Mesothelial cell of epicardium (in vitro differentiated cells): ENCODE measurements at regions not wholly inside any gene's neighbourhood (a gene's known extent, or its start where the extent isn't known, plus 50 kb on each side); places are given as distances from the start of the nearest gene placed in this dataset.

ENCODE experiments used
- DNase-seq, 2 experiments: peaks; one replicate each; pipeline ENCODE4 v3.0.0; 2021; ENCODE audit warnings: low spot score in 2 of 2; ENCODE audit not compliant: unreplicated experiment in 2 of 2
- H3K27ac Mint-ChIP-seq: 2 replicates; pipeline ENCODE4 v1.8.0; 2021; ENCODE audit warnings: mixed read lengths
- H3K27me3 Mint-ChIP-seq: 2 replicates; pipeline ENCODE4 v1.8.0; 2021; ENCODE audit warnings: low read depth, mixed read lengths
- H3K36me3 Mint-ChIP-seq: 2 replicates; pipeline ENCODE4 v1.8.0; 2021; ENCODE audit warnings: mixed read lengths
- H3K4me1 Mint-ChIP-seq: 2 replicates; pipeline ENCODE4 v1.8.0; 2021; ENCODE audit warnings: mixed read lengths
- H3K4me3 Mint-ChIP-seq: 2 replicates; pipeline ENCODE4 v1.8.0; 2021; ENCODE audit warnings: mild to moderate bottlenecking, moderate library complexity, mixed read lengths
- H3K9me3 Mint-ChIP-seq: 2 replicates; pipeline ENCODE4 v1.8.0; 2021; ENCODE audit warnings: mixed read lengths
- TF ChIP-seq, protein P1 (sequence below): fragments of 200-600 bp; sonication (generic); IDR thresholded peaks from one replicate; pipeline ENCODE4 v1.5.0; 2021; ENCODE audit warnings: antibody characterized with exemption; ENCODE audit not compliant: unreplicated experiment

DNA sequence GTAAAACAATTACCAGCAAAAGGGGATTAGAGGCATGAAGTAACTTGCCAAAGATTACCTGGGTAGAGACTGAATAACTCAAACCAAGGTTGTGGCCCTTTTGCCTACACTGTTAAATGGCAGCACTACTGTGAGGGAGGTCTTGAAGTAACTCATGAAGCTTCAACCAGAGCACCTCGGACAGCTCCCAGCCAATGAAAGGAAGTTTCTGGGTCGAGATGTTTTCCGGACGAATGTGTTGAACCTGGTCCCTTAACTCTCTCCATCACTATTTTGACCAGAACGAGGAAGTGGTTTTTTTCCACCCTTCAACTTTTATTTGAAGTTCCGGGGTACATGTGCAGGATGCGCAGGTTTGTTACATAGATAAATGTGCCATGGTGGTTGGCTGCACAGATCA is 133.6 kb upstream of the PRKCQ start:
- Mint-ChIP-seq H3K9me3 (no peaks in the 10 kb centered on the region), H3K36me3 (no peaks in the 10 kb centered on the region), H3K27me3 (peaks cover 40% of the 10 kb centered on the region), H3K27ac (no peak overlapping the region), H3K4me3 (no peak overlapping the region), H3K4me1 (peaks cover 3% of the 10 kb centered on the region)
- no peak for DNase-seq
- TF ChIP-seq, protein P1, sequence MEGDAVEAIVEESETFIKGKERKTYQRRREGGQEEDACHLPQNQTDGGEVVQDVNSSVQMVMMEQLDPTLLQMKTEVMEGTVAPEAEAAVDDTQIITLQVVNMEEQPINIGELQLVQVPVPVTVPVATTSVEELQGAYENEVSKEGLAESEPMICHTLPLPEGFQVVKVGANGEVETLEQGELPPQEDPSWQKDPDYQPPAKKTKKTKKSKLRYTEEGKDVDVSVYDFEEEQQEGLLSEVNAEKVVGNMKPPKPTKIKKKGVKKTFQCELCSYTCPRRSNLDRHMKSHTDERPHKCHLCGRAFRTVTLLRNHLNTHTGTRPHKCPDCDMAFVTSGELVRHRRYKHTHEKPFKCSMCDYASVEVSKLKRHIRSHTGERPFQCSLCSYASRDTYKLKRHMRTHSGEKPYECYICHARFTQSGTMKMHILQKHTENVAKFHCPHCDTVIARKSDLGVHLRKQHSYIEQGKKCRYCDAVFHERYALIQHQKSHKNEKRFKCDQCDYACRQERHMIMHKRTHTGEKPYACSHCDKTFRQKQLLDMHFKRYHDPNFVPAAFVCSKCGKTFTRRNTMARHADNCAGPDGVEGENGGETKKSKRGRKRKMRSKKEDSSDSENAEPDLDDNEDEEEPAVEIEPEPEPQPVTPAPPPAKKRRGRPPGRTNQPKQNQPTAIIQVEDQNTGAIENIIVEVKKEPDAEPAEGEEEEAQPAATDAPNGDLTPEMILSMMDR = no peak

DNA sequence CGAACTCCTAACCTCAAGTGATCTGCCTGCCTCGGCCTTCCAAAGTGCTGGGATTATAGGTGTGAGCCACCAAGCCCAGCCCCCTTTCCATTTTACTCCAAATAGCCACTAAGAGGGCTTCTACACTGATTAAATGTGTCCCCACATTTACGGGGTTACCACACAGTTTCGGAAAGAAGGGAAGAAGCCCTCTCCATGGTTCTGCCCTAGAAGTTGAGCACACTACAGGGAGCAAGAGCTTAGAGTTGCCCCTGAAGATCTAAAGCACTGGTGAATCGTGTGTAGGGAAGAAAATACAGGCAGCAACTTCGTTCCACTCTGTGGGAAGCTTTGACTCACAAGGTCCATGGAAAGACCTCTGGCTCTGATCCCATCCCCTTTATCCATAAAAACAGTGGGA is 133.0 kb upstream of the PRKCQ start:
- no peak for DNase-seq
- Mint-ChIP-seq H3K36me3 (no peaks in the 10 kb centered on the region), H3K9me3 (no peaks in the 10 kb centered on the region), H3K27me3 (peaks cover 44% of the 10 kb centered on the region), H3K4me3 (no peak overlapping the region), H3K27ac (no peak overlapping the region), H3K4me1 (no peaks in the 10 kb centered on the region)
- TF ChIP-seq, protein P1 = no peak

DNA sequence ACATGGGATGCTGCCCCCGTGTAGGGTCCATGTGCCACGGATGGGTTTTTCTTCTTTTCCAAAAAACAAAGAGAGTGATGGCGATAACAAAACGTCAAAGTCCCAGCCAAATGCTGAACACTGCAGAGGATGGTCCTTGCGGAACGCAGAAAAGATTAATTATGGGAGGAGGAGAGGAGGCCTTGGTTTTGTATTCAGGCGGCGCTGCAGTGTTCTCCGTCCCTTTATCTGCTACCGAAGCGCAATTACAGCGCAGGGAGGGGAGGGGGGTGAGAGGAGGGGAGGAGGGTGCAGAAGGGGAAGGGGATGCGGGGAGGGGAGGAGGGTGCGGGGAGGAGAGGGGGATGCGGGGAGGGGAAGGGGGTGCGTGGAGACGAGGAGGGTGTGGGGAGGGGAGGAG is 131.8 kb upstream of the PRKCQ start:
- H3K4me1 Mint-ChIP-seq = no peaks in the 10 kb centered on the region
- H3K4me3 Mint-ChIP-seq = no peak overlapping the region
- peaks cover 52% of the 10 kb centered on the region for H3K27me3 Mint-ChIP-seq
- no peak for DNase-seq
- no peak overlapping the region for H3K27ac Mint-ChIP-seq
- H3K36me3 Mint-ChIP-seq = no peaks in the 10 kb centered on the region
- H3K9me3 Mint-ChIP-seq = no peaks in the 10 kb centered on the region
- TF ChIP-seq, protein P1 = no peak

DNA sequence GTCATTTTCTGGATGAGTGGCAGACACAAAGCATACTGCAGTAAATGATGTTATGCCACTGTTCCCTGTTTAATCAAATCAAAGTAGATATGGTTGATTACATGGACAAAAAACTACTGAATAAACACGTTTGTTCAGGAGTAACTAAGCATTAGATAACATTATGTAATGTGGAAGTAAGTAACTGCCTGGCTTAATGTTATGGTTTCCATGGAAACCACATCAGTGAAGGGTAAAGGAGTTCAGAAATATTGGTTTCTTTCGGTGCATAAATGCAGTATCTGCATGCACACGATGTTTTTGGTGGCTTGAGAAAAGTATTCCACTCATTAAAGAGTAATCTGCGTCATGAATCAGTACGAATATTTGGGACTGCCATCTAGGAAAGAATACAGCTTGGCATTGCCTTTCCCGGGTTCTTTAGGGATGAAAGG is 131.3 kb upstream of the PRKCQ start:
- no peak for DNase-seq
- Mint-ChIP-seq H3K27me3 (peaks cover 52% of the 10 kb centered on the region), H3K27ac (no peak overlapping the region), H3K9me3 (no peaks in the 10 kb centered on the region), H3K4me3 (no peak overlapping the region), H3K36me3 (no peaks in the 10 kb centered on the region), H3K4me1 (no peaks in the 10 kb centered on the region)
- TF ChIP-seq, protein P1 = no peak

DNA sequence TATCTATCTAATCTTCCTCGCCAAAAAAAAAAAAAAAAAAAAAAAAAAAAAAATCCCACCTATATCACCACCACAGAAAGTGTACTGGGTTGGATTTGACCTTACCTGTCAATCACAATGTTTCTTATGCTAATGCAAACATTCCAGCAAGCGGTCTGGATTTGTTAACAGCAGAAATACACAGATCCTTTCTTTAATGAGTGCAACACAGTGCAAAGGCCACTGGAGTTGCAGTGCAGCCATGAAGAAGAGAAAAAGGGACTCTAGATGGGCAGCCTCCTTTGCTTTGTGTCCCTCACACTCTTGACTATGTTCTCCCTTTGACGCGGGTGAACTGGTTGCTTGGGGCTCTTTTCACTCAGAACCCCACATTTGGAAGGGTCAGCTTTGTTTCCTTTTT is 127.3 kb upstream of the PRKCQ start:
- Mint-ChIP-seq H3K4me1 (no peaks in the 10 kb centered on the region), H3K9me3 (no peaks in the 10 kb centered on the region), H3K27me3 (peaks cover 54% of the 10 kb centered on the region), H3K36me3 (no peaks in the 10 kb centered on the region), H3K27ac (no peak overlapping the region), H3K4me3 (no peak overlapping the region)
- TF ChIP-seq, protein P1 = no peak
- no peak for DNase-seq

DNA sequence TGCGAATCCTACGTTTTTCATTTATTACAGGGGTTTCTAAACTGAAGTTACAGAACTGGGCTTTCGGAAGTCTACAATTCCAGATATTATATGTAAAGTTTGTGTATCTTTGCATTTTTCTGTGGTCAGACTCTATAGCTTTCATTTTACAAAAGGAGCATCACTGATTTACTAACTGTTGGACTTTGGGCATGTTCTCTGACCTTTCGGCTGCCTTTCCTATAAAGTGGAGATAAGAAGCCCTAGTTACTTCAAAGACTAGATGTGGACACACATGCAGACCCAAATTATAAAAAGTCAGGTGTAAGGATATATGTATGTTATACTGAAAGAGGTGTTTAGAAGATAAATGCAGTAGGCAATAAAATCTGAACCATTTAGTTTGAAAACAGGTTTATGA is 126.6 kb upstream of the PRKCQ start:
- H3K9me3 Mint-ChIP-seq = no peaks in the 10 kb centered on the region
- H3K36me3 Mint-ChIP-seq = no peaks in the 10 kb centered on the region
- no peak for DNase-seq
- TF ChIP-seq, protein P1 = no peak
- H3K4me1 Mint-ChIP-seq = no peaks in the 10 kb centered on the region
- H3K27ac Mint-ChIP-seq = no peak overlapping the region
- no peak overlapping the region for H3K4me3 Mint-ChIP-seq
- peaks cover 52% of the 10 kb centered on the region for H3K27me3 Mint-ChIP-seq
